ENCODE measurements at regions not wholly inside any gene's neighbourhood (a gene's known extent, or its start where the extent isn't known, plus 50 kb on each side); places are given as distances from the start of the nearest gene placed in this dataset.
"Not testable (repeated sequence)": the region's sequence is repeated elsewhere in the genome, so short reads cannot be mapped to it uniquely, and the experiment has no call there.

GRCh38 chr7:76829-77395 lies 115.5 kb upstream of the FAM20C start:
- TF ChIP-seq CTCF (IDR thresholded peaks at IDR 0.05; ENCODE audit: borderline replicate concordance, extremely low read depth, low read length, poor library complexity, severe bottlenecking); EZH2 (IDR thresholded peaks at IDR 0.05; ENCODE audit: borderline replicate concordance, low read depth, low read length, severe bottlenecking): not testable (repeated sequence)
